Keratinocyte (primary cell): ENCODE measurements at regions not wholly inside any gene's neighbourhood (a gene's known extent, or its start where the extent isn't known, plus 50 kb on each side); places are given as distances from the start of the nearest gene placed in this dataset.

Source experiments
- DNase-seq: peaks from one replicate; pipeline ENCODE4 v3.0.0-alpha.2; 2011; ENCODE audit warnings: low read depth, missing footprints, low spot score
- FAIRE-seq: peaks from 2 replicates; lab custom pipeline; 2011; peaks lifted over from hg19 to GRCh38; lab: Jason Lieb, UNC
- H2AFZ ChIP-seq: 2 replicates; pipeline ENCODE4 v1.6.0; 2012; ENCODE audit warnings: low read length, control low read depth, inconsistent platforms; ENCODE audit not compliant: control insufficient read depth
- H3K27ac ChIP-seq: 2 replicates; pipeline ENCODE4 v1.5.1; 2011; ENCODE audit warnings: low read length; ENCODE audit not compliant: control insufficient read depth, insufficient read depth
- H3K27me3 ChIP-seq: 3 replicates; pipeline ENCODE4 v1.6.0; 2011; ENCODE audit warnings: low read length; ENCODE audit not compliant: control insufficient read depth, insufficient read depth; ENCODE audit errors: extremely low read depth
- H3K36me3 ChIP-seq, 2 experiments: 2 replicates in 1 of 2; 3 replicates in 1 of 2; pipeline ENCODE4 v1.5.1; 2011; ENCODE audit warnings: low read length in 2 of 2, mild to moderate bottlenecking in 1 of 2; ENCODE audit not compliant: control insufficient read depth in 2 of 2, insufficient read depth in 2 of 2; ENCODE audit errors: extremely low read depth in 1 of 2
- H3K4me1 ChIP-seq: 3 replicates; pipeline ENCODE4 v1.5.1; 2011; ENCODE audit warnings: low read length; ENCODE audit not compliant: control insufficient read depth, insufficient read depth; ENCODE audit errors: extremely low read depth
- H3K4me2 ChIP-seq: 3 replicates; pipeline ENCODE4 v1.6.0; 2011; ENCODE audit warnings: low read depth, low read length; ENCODE audit not compliant: control insufficient read depth, insufficient read depth; ENCODE audit errors: extremely low read depth
- H3K4me3 ChIP-seq, 3 experiments: fragments of 200-600 bp in 1 of 3; sonication (generic) in 1 of 3; 2 replicates in 2 of 3; 3 replicates in 1 of 3; pipeline ENCODE4 v1.5.1; 2011 to 2016; ENCODE audit warnings: low read length in 3 of 3, mild to moderate bottlenecking in 3 of 3, control low read depth in 2 of 3, inconsistent platforms in 1 of 3, low read depth in 1 of 3, mixed read lengths in 1 of 3, mixed run types in 1 of 3, moderate library complexity in 1 of 3; ENCODE audit not compliant: control insufficient read depth in 2 of 3, insufficient read depth in 2 of 3; ENCODE audit errors: extremely low read depth in 1 of 3
- H3K79me2 ChIP-seq: 2 replicates; pipeline ENCODE4 v1.6.0; 2012; ENCODE audit warnings: low read length; ENCODE audit not compliant: control insufficient read depth, insufficient read depth
- H3K9ac ChIP-seq: 3 replicates; pipeline ENCODE4 v1.6.0; 2011; ENCODE audit warnings: low read length; ENCODE audit not compliant: control insufficient read depth, insufficient read depth; ENCODE audit errors: extremely low read depth
- H3K9me1 ChIP-seq: 3 replicates; pipeline ENCODE4 v1.6.0; 2011; ENCODE audit warnings: low read length; ENCODE audit not compliant: control insufficient read depth, insufficient read depth; ENCODE audit errors: extremely low read depth
- H3K9me3 ChIP-seq: 2 replicates; pipeline ENCODE4 v1.5.1; 2012; ENCODE audit warnings: low read depth, low read length; ENCODE audit not compliant: control insufficient read depth
- H4K20me1 ChIP-seq: 3 replicates; pipeline ENCODE4 v1.6.0; 2011; ENCODE audit warnings: low read length; ENCODE audit not compliant: control insufficient read depth, insufficient read depth; ENCODE audit errors: extremely low read depth
- CTCF ChIP-seq, 3 experiments: IDR thresholded peaks in 1 of 3; conservative IDR thresholded peaks in 1 of 3; optimal IDR thresholded peaks in 1 of 3; 2 replicates in 2 of 3; 3 replicates in 1 of 3; pipeline versions ENCODE3 to v1.5.1; 2011; ENCODE audit warnings: low read length in 3 of 3, mild to moderate bottlenecking in 3 of 3, moderate library complexity in 2 of 3, control low read depth in 1 of 3, inconsistent platforms in 1 of 3; ENCODE audit not compliant: insufficient read depth in 2 of 3; ENCODE audit errors: extremely low read depth in 1 of 3
- EZH2 ChIP-seq: IDR thresholded peaks from one replicate; pipeline ENCODE4 v1.6.1; 2012; ENCODE audit warnings: inconsistent platforms, mild to moderate bottlenecking, low read length, moderate library complexity
- dilution Hi-C: fragments of 300-500 bp; cut with MboI; formaldehyde crosslinking; loops from one replicate; pipeline ENCODE4 v1.7.0; 2020; ENCODE audit warnings: low sequenced_read_pairs; ENCODE audit not compliant: extremely low pct_ligation_motif_present

GRCh38 chr15:36218322-36218721 lies 361.1 kb upstream of the CDIN1 start:
- Histone ChIP-seq H2AFZ (no peak overlapping the region), H3K36me3 (no peaks in the 10 kb centered on the region), H3K4me2 (no peak overlapping the region), H3K79me2 (no peaks in the 10 kb centered on the region), H3K27ac (no peak overlapping the region), H3K9me1 (no peaks in the 10 kb centered on the region), H3K27me3 (no peaks in the 10 kb centered on the region), H3K9ac (no peak overlapping the region), H3K4me1 (no peaks in the 10 kb centered on the region), H4K20me1 (no peaks in the 10 kb centered on the region), H3K4me3 (no peak overlapping the region), H3K9me3 (no peaks in the 10 kb centered on the region)
- FAIRE-seq, result no peak
- dilution Hi-C loops, result no loop called here
- DNase-seq, result no peak
- TF ChIP-seq CTCF (optimal IDR thresholded peaks at IDR 0.05 in 1 of 3, IDR thresholded peaks at IDR 0.05 in 1 of 3, conservative IDR thresholded peaks at IDR 0.05 in 1 of 3; ENCODE audit: extremely low read depth in 1 of 3, insufficient read depth in 2 of 3, low read length in 3 of 3) (no peak), EZH2 (no peak)

- no peak overlapping the region for H2AFZ ChIP-seq
- H3K27ac ChIP-seq, result no peak overlapping the region
- no peak overlapping the region for H3K4me2 ChIP-seq
- FAIRE-seq (no peak), DNase-seq (no peak)
- H3K4me1 ChIP-seq, result no peaks in the 10 kb centered on the region
- H3K9me3 ChIP-seq, result no peaks in the 10 kb centered on the region
- no peaks in the 10 kb centered on the region for H3K27me3 ChIP-seq
- no peaks in the 10 kb centered on the region for H3K79me2 ChIP-seq
- TF ChIP-seq CTCF (optimal IDR thresholded peaks at IDR 0.05 in 1 of 3, IDR thresholded peaks at IDR 0.05 in 1 of 3, conservative IDR thresholded peaks at IDR 0.05 in 1 of 3; ENCODE audit: extremely low read depth in 1 of 3, insufficient read depth in 2 of 3, low read length in 3 of 3) (no peak), EZH2 (no peak)
- no peaks in the 10 kb centered on the region for H3K36me3 ChIP-seq
- dilution Hi-C loops, result no loop called here
- H3K4me3 ChIP-seq, result no peak overlapping the region
- no peak overlapping the region for H3K9ac ChIP-seq
- no peaks in the 10 kb centered on the region for H4K20me1 ChIP-seq
- H3K9me1 ChIP-seq, result no peaks in the 10 kb centered on the region
These were observed 360.4 kb upstream of the CDIN1 start for GRCh38 chr15:36218991-36219390.
